OCI-LY1 (cell line): ENCODE measurements at regions not wholly inside any gene's neighbourhood (a gene's known extent, or its start where the extent isn't known, plus 50 kb on each side); places are given as distances from the start of the nearest gene placed in this dataset.

ENCODE experiments used
- EZH2 ChIP-seq: fragments of 200-600 bp; sonication (generic), shearing (Covaris generic); IDR thresholded peaks from 2 replicates; pipeline ENCODE4 v1.8.0; 2017; ENCODE audit warnings: borderline replicate concordance, mixed run types, mild to moderate bottlenecking, antibody characterized with exemption, low read length, moderate library complexity, mixed read lengths
- TF ChIP-seq, protein P1 (sequence below): fragments of 200-600 bp; sonication (generic), shearing (Covaris generic); IDR thresholded peaks from 2 replicates; pipeline ENCODE4 v1.5.1; 2017; ENCODE audit warnings: mild to moderate bottlenecking, antibody characterized with exemption, low read length, moderate library complexity, mixed read lengths

DNA sequence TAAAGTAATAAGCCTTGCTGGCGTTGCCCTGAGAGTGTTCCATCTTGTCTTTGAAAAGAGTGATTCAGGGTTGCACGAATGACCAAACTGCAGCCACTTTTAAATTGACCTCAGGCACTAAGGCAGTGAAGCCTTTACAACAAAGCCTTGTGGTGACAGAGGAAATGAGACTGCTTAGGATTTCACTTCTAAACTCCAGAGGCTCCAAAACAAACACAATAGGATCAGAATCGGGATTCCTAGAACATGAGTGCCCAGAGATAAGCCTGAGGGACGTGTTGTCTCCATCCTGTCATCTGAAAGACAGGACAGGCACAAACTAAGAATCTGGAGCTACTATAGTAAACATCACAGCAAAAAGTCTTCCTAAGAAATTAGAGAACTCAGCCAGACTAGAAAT lies 405.2 kb downstream of the PPARGC1A start:
- TF ChIP-seq, protein P1, sequence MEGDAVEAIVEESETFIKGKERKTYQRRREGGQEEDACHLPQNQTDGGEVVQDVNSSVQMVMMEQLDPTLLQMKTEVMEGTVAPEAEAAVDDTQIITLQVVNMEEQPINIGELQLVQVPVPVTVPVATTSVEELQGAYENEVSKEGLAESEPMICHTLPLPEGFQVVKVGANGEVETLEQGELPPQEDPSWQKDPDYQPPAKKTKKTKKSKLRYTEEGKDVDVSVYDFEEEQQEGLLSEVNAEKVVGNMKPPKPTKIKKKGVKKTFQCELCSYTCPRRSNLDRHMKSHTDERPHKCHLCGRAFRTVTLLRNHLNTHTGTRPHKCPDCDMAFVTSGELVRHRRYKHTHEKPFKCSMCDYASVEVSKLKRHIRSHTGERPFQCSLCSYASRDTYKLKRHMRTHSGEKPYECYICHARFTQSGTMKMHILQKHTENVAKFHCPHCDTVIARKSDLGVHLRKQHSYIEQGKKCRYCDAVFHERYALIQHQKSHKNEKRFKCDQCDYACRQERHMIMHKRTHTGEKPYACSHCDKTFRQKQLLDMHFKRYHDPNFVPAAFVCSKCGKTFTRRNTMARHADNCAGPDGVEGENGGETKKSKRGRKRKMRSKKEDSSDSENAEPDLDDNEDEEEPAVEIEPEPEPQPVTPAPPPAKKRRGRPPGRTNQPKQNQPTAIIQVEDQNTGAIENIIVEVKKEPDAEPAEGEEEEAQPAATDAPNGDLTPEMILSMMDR: no peak
- no peak for TF ChIP-seq EZH2
